RCC 7860 (cell line): ENCODE measurements at regions not wholly inside any gene's neighbourhood (a gene's known extent, or its start where the extent isn't known, plus 50 kb on each side); places are given as distances from the start of the nearest gene placed in this dataset.

Experiments used
- DNase-seq: peaks from one replicate; pipeline ENCODE4 v3.0.0-alpha.2; 2015; ENCODE audit warnings: low spot score
- FAIRE-seq: peaks from 2 replicates; lab custom pipeline; 2012; peaks lifted over from hg19 to GRCh38; lab: Jason Lieb, UNC

- FAIRE-seq = no peak
- no peak for DNase-seq
Measured at GRCh38 chr9:115362101-115362500, 244.1 kb upstream of the TNC start.

DNA sequence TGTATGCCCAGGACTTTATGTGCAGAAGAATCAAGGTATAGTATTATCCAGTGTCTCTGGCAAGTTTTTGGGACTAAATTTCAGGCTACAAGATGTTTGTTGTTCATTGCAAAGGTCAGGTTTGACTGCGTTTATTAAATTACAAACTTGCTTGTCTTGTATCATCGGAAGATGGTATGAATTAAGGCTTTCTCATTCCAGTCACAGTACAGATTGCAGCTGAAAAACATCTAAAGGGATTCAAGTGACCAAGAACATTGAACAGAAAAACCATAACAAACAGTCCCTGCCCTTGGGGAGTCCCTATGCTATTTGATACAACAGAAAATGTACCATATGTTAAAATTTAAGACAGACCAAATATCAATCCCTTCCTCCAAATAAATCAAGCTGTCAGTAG is 244.7 kb upstream of the TNC start:
- DNase-seq (no peak), FAIRE-seq (no peak)

DNA sequence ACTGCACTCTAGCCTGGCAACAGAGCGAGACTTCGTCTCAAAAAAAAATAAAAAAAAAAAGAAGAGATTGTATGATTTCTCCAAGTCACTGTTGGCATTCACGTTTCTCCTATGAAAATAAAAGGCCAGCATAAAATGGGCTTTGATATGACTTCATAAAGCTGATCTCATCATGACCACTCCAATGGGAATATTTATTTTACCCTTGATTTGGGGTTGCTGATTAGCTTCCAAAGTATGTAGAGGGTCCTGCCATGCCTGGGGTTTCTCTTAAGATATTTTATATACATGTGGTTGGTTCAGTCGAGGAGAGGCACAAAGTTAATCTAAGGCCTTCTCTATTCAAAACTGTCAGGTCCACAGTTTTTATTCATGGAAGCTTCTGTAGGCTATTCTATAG is 247.0 kb upstream of the TNC start:
- DNase-seq (no peak), FAIRE-seq (no peak)

- DNase-seq (no peak), FAIRE-seq (no peak)
Measured at GRCh38 chr9:115367321-115367720, 249.4 kb upstream of the TNC start.

DNA sequence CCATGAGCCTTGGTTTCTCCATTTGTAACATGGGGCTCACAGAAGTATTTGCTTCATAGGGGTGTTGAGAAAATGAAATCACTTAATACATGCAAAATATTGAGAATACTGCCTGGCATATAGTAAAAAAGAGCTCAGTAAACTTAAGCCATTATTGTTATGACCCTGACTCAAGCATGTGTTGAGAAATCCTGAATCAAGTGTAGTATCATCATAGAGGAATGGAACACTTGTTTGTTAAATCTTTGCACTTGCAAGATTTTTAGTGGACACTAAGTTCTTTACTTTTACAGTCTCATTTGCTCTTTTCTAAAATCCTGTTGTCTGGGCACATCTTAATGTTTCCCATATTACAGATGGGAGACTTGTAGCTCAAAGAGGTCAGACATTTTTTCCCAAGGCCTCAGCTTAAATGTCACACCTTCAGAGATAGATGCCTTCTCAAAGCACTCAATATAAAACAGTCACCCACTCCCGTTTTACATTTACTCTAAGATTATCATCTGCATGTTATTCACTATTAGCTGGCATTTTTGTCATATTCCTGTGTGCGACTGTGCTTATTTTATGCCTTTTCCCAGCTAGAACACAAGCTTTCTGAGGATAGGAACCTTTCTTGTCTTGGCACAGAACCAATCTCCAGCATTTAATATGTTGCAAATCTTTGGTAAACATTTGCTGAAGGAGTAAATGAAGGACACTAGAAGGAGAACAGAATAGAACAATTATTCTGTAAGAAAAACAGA is 250.0 kb upstream of the TNC start:
- FAIRE-seq (no peak), DNase-seq (no peak)

- no peak for FAIRE-seq
- no peak for DNase-seq
Measured at GRCh38 chr9:115369322-115369957, 251.5 kb upstream of the TNC start.

GRCh38 chr9:115373000-115373709 is 255.2 kb upstream of the TNC start:
- peak; percentile 100 for FAIRE-seq
- DNase-seq = peak; percentile 98

DNA sequence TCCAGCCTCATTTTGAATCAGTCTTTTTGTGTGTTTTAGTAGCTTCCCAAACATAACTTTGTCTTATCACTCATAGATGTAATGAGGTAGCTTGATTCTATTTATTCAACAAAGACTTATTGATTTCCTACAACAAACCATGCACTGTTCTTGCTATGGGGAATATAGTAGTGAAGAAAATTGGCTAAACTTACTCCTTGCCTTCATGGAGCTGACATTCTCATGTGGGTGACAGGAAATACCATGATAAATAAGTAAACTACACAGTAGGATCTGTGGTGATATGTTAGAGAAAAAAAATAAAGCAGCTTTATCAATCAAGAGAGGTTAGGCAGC is 255.7 kb upstream of the TNC start:
- FAIRE-seq = no peak
- DNase-seq = no peak

DNA sequence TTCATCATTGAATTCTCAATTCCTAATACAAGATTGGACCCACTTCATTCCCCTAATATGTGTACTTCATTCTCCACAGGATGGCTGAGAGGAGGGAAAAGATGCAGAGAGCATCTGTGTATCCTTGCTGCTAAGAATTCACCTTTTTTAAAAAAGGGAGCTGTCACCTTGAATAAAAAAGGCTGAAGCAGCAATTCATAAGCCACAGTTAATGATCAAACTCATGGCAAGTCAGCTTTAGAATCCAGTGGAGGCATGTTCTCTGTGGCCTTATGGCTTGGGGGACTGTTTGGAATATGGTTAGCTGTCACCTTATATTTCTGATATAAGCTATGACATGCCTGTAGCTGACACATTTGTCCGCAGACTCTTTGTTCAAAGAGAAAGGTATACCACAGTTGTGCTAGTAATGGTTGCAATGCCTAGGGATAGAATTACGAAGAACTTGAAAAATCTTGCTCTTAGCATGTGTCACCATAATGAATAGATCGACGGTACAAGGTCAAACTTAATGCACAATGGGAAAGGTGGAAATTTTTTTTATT is 256.8 kb upstream of the TNC start:
- FAIRE-seq (peak; percentile 54), DNase-seq (no peak)

- DNase-seq (no peak), FAIRE-seq (no peak)
Measured at GRCh38 chr9:115378241-115378640, 260.3 kb upstream of the TNC start.

- FAIRE-seq (no peak), DNase-seq (no peak)
Measured at GRCh38 chr9:115378758-115379157, 260.8 kb upstream of the TNC start.

- DNase-seq (no peak), FAIRE-seq (no peak)
Measured at GRCh38 chr9:115379719-115380118, 261.8 kb upstream of the TNC start.

DNA sequence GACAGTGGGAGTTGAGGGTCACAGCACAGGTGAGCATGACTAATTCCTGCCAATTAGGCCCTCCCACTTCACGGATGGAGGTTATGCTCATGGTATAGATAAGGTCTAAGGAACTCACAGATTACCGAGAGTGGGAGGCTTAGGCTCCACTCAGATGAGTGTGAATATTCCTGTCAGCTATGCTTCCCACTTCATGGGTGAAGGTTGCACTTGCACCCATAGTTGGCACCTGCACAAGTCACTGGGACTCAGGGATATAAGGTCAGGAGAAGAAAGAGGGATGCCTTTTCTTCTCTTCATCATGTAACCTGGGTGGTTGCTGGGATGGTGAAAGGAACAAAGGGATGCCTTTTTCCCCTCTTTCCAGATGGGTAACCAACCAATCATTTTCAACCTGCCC is 264.9 kb upstream of the TNC start:
- DNase-seq (no peak), FAIRE-seq (no peak)

- no peak for FAIRE-seq
- DNase-seq = no peak
Measured at GRCh38 chr9:115385383-115386122, 267.6 kb upstream of the TNC start.

DNA sequence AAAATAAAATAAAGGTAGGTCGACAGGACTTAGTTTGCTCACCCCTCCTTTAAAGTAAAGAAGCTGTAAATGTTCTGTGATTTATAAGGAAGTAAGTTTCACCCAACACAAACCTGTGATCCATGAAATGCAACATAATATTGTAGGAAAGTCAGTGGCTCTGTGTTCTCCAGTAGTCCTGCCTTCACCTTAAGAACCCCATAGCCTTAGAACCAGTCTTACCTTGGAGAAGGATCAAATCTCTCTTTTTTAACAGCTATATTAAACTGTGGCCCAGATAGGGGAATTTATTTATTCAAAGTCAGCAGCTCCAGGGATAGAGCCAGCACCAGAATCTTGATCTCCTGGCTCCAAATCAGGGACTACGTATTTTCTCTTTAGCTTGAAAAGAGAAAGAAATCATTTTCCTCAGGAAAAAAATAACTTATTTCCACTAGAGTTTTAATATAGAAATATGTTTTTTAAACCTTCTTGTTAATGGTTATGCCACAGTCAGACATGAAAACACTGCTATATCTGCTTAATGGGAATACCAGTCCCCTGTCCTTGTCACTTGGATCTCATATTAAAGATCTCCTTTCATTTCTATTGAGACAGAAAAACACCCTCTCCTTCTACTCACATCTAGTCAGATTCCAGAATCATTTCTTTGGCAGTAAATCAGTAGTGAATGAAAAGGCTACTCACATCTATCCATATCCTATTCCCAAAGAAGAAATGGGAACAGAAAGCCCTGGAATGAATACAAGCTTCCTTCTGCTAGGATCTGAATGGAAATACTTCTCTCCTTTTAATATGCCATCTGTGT is 269.2 kb upstream of the TNC start:
- DNase-seq = no peak
- no peak for FAIRE-seq

- no peak for FAIRE-seq
- DNase-seq = no peak
Measured at GRCh38 chr9:115391168-115391825, 273.3 kb upstream of the TNC start.

DNA sequence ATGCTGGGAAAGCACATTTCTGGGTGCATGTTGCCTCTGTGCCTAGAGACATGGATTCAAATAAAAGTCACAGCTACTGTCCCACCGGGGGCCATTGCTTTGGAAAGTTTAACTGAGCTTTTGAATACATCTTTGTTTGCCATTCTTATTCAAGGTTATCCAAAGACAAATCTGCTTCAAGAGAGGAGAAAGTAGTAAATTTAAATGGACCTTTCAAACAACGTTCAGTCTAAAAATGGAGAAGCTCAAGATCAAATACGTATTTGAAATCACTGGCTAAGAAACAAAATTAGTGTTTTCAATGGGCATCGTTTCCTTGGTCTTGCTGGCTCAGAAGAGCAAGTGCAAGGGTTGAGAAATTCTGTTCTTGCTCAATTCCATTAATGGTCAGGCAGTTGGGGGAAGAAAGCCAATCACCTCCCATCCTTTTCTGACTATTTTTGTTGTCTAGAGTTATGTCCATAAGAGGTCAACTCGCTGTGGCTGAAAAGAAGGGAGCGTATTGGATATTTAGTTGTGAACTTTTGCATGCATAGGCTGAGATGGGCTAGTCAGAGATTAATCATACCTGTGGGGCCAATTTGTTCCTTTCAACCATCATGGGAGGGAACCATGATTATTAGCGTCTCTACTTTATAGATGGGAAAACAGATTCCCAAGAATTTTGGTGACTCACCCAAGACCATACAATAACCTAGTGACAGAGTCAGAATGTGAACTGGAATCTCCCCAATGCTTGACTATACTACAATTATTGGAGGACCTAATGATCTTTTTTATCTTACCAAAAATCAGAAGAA is 276.2 kb upstream of the TNC start:
- DNase-seq = no peak
- FAIRE-seq = no peak

GRCh38 chr9:115395511-115396021 is 277.6 kb upstream of the TNC start:
- FAIRE-seq (no peak), DNase-seq (no peak)

GRCh38 chr9:115396071-115396529 is 278.1 kb upstream of the TNC start:
- DNase-seq (peak; percentile 21), FAIRE-seq (peak; percentile 38)
